Myocyte (in vitro differentiated cells): ENCODE measurements at regions not wholly inside any gene's neighbourhood (a gene's known extent, or its start where the extent isn't known, plus 50 kb on each side); places are given as distances from the start of the nearest gene placed in this dataset. TPM values are rescaled to one million over a fixed set of nuclear protein-coding genes. Genes with fewer than 3 reads are reported as not detected.

Experiments used
- microRNA-seq: library from miRNA; unstranded; fragments of <30 nt; microRNA quantifications from one replicate; pipeline ENCODE4, GENCODE V29; 2016

Small RNA genes in the stretch of these regions (microRNA-seq; reads per million reads assigned to microRNA genes)
- not detected for gene MIR4272
